HEK293 (cell line): ENCODE measurements at regions not wholly inside any gene's neighbourhood (a gene's known extent, or its start where the extent isn't known, plus 50 kb on each side); places are given as distances from the start of the nearest gene placed in this dataset.

Experiments
- CTCF ChIP-seq: fragments of 450-650 bp; formaldehyde crosslinking; IDR thresholded peaks from 2 replicates; pipeline ENCODE4 v1.5.1; 2016; ENCODE audit warnings: missing biosample characterization, missing genetic modification characterization
- TCF7L2 ChIP-seq: IDR thresholded peaks from 2 replicates; pipeline ENCODE4 v1.6.1; 2011; ENCODE audit warnings: low read depth, mild to moderate bottlenecking, inconsistent platforms, low read length, moderate library complexity, borderline replicate concordance
- WT1 ChIP-seq: fragments of 450-650 bp; formaldehyde crosslinking; IDR thresholded peaks from 2 replicates; pipeline ENCODE4 v1.5.1; 2016; ENCODE audit warnings: missing biosample characterization, missing genetic modification characterization
- ZNF114 ChIP-seq: fragments of 450-650 bp; formaldehyde crosslinking; IDR thresholded peaks from 2 replicates; pipeline ENCODE4 v1.5.0; 2017; ENCODE audit warnings: missing biosample characterization, missing genetic modification characterization
- ZNF324 ChIP-seq: fragments of 450-650 bp; formaldehyde crosslinking; IDR thresholded peaks from 2 replicates; pipeline ENCODE4 v1.5.1; 2016; ENCODE audit warnings: missing biosample characterization, missing genetic modification characterization
- ZNF501 ChIP-seq: fragments of 450-650 bp; formaldehyde crosslinking; IDR thresholded peaks from 2 replicates; pipeline ENCODE4 v1.5.1; 2016; ENCODE audit warnings: missing biosample characterization, missing genetic modification characterization
- ZNF549 ChIP-seq: fragments of 450-650 bp; IDR thresholded peaks from 2 replicates; pipeline ENCODE4 v1.5.1; 2018; ENCODE audit warnings: missing biosample characterization, missing genetic modification characterization, mild to moderate bottlenecking, inconsistent platforms, moderate library complexity
- TF ChIP-seq, protein P1 (sequence below): fragments of 450-650 bp; formaldehyde crosslinking; IDR thresholded peaks from 2 replicates; pipeline ENCODE4 v1.5.1; 2016; ENCODE audit warnings: missing biosample characterization, missing genetic modification characterization

- no peak for TF ChIP-seq ZNF324 (tag by site-specific recombination)
- TF ChIP-seq TCF7L2: no peak
- no peak for TF ChIP-seq ZNF114
- TF ChIP-seq CTCF: no peak
- TF ChIP-seq, protein P1, sequence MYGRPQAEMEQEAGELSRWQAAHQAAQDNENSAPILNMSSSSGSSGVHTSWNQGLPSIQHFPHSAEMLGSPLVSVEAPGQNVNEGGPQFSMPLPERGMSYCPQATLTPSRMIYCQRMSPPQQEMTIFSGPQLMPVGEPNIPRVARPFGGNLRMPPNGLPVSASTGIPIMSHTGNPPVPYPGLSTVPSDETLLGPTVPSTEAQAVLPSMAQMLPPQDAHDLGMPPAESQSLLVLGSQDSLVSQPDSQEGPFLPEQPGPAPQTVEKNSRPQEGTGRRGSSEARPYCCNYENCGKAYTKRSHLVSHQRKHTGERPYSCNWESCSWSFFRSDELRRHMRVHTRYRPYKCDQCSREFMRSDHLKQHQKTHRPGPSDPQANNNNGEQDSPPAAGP (tag by site-specific recombination): no peak
- no peak for TF ChIP-seq WT1
- TF ChIP-seq ZNF549 (tag by site-specific recombination): no peak
- TF ChIP-seq ZNF501: no peak
These were observed 1899.9 kb downstream of the MAT2B start for GRCh38 chr5:165405340-165405739.
